ENCODE measurements at regions not wholly inside any gene's neighbourhood (a gene's known extent, or its start where the extent isn't known, plus 50 kb on each side); places are given as distances from the start of the nearest gene placed in this dataset.

DNA sequence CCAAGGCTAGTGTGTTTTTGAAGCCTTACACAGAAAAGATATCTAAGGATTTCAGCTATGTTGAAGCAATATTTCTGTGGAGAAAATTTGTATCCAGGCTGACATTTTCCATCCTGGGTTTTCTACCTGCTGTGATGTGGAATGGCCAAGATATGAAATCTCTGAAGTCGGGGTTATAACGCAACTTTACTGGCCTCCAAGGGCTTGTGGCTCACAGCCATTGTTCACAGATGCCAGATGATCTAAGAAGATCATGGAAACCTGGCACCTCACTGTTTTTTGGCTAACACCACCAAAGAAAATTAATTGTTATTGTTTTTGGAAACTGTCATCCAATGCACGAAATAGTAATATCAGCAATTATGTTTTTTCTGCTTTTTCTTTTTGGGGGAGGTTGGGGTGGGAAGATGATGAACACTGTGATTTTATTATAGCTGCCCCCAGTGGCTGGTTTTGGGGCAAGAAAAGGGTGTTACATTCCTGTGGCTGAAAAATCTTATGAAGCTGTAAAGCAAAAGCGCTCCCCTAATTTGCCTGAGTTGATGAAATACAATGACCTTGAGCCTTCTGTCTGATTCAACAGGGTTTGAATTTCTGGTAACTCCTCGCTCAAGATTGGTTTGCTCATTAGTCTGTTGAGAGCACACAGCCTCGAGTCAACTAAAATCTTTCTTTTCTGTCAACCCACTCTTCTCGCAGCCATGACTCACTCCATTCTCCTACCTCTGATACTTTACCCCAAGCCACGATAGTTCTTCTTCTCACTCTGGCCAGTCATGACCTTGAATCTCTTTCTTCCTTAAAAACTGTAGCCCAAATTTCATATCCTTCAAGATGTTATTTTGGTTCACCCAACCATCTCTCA lies 236.7 kb downstream of the PAX1 start:
- intact Hi-C loops (cut with DNase I), result no loop called here
- Histone ChIP-seq H3K27me3 (no peaks in the 10 kb centered on the region), H3K4me3 (no peak overlapping the region), H3K9me3 (peaks cover 0 to 7% of the 10 kb centered on the region in 2 donors), H3K27ac (no peak overlapping the region), H3K36me3 (no peaks in the 10 kb centered on the region), H3K4me1 (no peaks in the 10 kb centered on the region)
- TF ChIP-seq, protein P1, sequence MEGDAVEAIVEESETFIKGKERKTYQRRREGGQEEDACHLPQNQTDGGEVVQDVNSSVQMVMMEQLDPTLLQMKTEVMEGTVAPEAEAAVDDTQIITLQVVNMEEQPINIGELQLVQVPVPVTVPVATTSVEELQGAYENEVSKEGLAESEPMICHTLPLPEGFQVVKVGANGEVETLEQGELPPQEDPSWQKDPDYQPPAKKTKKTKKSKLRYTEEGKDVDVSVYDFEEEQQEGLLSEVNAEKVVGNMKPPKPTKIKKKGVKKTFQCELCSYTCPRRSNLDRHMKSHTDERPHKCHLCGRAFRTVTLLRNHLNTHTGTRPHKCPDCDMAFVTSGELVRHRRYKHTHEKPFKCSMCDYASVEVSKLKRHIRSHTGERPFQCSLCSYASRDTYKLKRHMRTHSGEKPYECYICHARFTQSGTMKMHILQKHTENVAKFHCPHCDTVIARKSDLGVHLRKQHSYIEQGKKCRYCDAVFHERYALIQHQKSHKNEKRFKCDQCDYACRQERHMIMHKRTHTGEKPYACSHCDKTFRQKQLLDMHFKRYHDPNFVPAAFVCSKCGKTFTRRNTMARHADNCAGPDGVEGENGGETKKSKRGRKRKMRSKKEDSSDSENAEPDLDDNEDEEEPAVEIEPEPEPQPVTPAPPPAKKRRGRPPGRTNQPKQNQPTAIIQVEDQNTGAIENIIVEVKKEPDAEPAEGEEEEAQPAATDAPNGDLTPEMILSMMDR (IDR thresholded peaks at IDR 0.05), result no peak
- no peak for ATAC-seq
- DNase-seq, result no peak

DNA sequence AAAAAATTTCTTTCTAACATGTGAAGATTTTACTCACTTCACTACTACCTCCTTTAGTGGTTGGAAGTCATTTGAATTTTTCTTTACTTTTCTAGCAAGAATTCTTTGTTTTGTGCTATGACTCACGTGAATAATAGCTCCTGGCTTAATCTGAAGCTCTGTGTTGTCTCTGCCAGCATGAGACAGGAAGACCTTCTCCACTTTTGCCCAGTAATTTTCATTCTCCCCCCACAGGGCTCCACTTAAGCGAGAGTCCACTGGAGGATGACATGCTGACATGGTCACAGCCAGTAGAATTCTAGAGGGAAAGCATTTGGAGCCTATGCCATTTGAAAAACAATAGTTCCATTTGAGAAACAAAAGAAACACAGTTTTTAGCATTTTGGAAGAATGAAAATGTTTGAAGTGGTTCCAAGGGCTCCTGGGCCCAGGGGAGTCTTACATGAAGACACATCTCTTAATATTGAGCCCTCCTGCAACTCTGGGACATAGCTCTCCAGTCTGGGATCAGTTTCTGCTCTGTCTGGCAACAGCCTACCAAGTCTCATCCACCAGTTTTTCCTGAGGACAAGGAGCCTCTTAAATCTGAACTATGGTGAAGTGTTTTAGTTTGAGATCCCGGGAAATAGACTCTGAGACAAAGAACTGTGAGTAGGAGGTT lies 231.4 kb downstream of the PAX1 start:
- H3K27me3 ChIP-seq, result no peaks in the 10 kb centered on the region
- intact Hi-C loops (cut with DNase I), result no loop called here
- ATAC-seq (no peak), DNase-seq (no peak)
- no peaks in the 10 kb centered on the region for H3K9me3 ChIP-seq
- no peak overlapping the region for H3K4me3 ChIP-seq
- TF ChIP-seq, protein P1 (IDR thresholded peaks at IDR 0.05), result no peak
- H3K27ac ChIP-seq, result no peak overlapping the region
- no peaks in the 10 kb centered on the region for H3K36me3 ChIP-seq
- no peaks in the 10 kb centered on the region for H3K4me1 ChIP-seq

DNA sequence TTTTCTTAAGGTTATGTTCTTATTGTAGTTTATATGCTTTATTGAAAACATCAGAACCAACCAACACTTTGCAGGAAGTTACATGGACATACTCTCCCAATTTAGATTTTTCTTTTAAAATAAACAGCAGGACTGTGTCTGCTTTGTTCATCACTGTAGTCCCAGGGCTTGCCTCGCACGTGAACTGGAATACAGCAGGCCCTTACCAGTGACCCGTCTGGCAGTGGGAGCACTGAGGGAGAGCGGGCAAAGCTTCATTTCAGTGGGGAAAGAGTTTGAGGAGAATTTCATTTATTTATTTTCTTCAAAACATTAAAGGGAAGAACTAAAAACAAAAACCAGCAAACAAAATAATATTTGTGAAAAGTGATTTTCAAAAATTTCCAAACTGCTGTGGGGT lies 230.8 kb downstream of the PAX1 start:
- no peak for ATAC-seq
- H3K36me3 ChIP-seq, result no peaks in the 10 kb centered on the region
- no peak overlapping the region for H3K4me3 ChIP-seq
- DNase-seq, result no peak
- H3K27ac ChIP-seq, result no peak overlapping the region
- intact Hi-C loops (cut with DNase I), result no loop called here
- H3K4me1 ChIP-seq, result no peaks in the 10 kb centered on the region
- H3K9me3 ChIP-seq, result no peaks in the 10 kb centered on the region
- TF ChIP-seq, protein P1 (IDR thresholded peaks at IDR 0.05), result no peak
- no peaks in the 10 kb centered on the region for H3K27me3 ChIP-seq

DNA sequence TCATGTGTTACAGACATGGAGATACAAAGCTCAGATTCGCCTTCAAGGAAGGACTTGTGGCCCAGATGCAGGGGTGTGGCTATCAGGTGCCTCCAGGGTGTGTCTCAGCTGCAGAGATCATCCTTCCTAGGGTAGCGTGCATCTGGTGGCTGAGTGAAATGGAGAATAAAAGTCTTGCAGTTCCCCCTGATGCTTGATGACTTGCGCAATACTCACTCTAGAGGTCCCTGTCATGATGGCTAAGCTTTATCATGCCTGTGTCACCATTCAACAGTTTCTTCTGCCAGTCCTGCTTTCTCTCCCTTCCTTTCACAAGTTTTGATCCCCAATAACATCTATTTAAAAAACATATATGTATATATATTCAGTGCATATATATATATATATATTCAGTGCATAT lies 228.1 kb downstream of the PAX1 start:
- H3K27ac ChIP-seq, result no peak overlapping the region
- no peaks in the 10 kb centered on the region for H3K27me3 ChIP-seq
- H3K4me1 ChIP-seq, result no peaks in the 10 kb centered on the region
- ATAC-seq (no peak), DNase-seq (no peak)
- intact Hi-C loops (cut with DNase I), result no loop called here
- peaks cover 0 to 3% of the 10 kb centered on the region in 2 donors for H3K9me3 ChIP-seq
- H3K4me3 ChIP-seq, result no peak overlapping the region
- no peaks in the 10 kb centered on the region for H3K36me3 ChIP-seq
- TF ChIP-seq, protein P1 (IDR thresholded peaks at IDR 0.05), result no peak

DNA sequence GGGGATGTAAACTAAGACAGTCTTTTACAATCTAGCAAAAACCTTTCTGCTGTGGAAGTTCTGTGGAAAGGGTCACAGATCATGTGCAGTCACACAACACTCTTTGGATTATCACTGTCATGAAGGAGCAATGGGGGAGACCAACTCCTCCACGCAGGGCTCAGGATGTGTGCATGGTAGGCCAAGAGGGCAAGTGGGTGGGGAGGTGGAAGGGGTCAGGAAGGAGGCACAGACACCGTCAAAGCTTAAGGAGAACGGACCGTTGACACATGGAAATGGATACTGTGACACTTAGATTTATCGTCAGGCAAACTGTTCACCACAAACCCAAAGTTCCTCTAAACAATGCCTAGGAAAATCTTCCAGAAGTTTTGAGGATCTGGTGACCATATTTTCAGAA lies 215.8 kb downstream of the PAX1 start:
- no peak for DNase-seq
- no peaks in the 10 kb centered on the region for H3K4me1 ChIP-seq
- intact Hi-C loops (cut with DNase I), result no loop called here
- H3K36me3 ChIP-seq, result no peaks in the 10 kb centered on the region
- peaks cover 0 to 15% of the 10 kb centered on the region in 2 donors for H3K9me3 ChIP-seq
- no peak overlapping the region for H3K27ac ChIP-seq
- TF ChIP-seq, protein P1 (IDR thresholded peaks at IDR 0.05), result no peak
- ATAC-seq, result no peak
- H3K4me3 ChIP-seq, result no peak overlapping the region
- no peaks in the 10 kb centered on the region for H3K27me3 ChIP-seq

Data from left lung (tissue), 4 donors.